Effector memory CD8-positive, alpha-beta T cell (primary cell): ENCODE measurements at regions not wholly inside any gene's neighbourhood (a gene's known extent, or its start where the extent isn't known, plus 50 kb on each side); places are given as distances from the start of the nearest gene placed in this dataset.

Source experiments
- ATAC-seq: fragments of 150-1000 bp; cut with Tn5 transposase; replicated peaks from 2 replicates; pipeline ENCODE4 v1.10.0; 2021; ENCODE audit warnings: mild to moderate bottlenecking, moderate library complexity
- DNase-seq, 3 experiments: peaks; one replicate each; pipeline ENCODE4 v3.0.0; 2021
- H3K27ac Mint-ChIP-seq, 2 donors: one replicate each; pipeline ENCODE4 v1.8.0; 2022; ENCODE audit warnings: mild to moderate bottlenecking in 2 of 2, mixed read lengths in 2 of 2, moderate library complexity in 2 of 2
- H3K27me3 Mint-ChIP-seq, 2 donors: one replicate each; pipeline ENCODE4 v1.8.0; 2022; ENCODE audit warnings: mixed read lengths in 2 of 2
- H3K36me3 Mint-ChIP-seq: one replicate; pipeline ENCODE4 v1.8.0; 2022; ENCODE audit warnings: mild to moderate bottlenecking, moderate library complexity, mixed read lengths; ENCODE audit not compliant: insufficient read depth
- H3K4me1 Mint-ChIP-seq, 2 donors: one replicate each; pipeline ENCODE4 v1.8.0; 2022; ENCODE audit warnings: low read depth in 2 of 2, mixed read lengths in 2 of 2
- H3K4me3 Mint-ChIP-seq, 2 donors: one replicate each; pipeline ENCODE4 v1.8.0; 2022; ENCODE audit warnings: mild to moderate bottlenecking in 2 of 2, mixed read lengths in 2 of 2, moderate library complexity in 2 of 2
- H3K9me3 Mint-ChIP-seq, 2 donors: one replicate each; pipeline ENCODE4 v1.8.0; 2022; ENCODE audit warnings: mixed read lengths in 2 of 2

DNA sequence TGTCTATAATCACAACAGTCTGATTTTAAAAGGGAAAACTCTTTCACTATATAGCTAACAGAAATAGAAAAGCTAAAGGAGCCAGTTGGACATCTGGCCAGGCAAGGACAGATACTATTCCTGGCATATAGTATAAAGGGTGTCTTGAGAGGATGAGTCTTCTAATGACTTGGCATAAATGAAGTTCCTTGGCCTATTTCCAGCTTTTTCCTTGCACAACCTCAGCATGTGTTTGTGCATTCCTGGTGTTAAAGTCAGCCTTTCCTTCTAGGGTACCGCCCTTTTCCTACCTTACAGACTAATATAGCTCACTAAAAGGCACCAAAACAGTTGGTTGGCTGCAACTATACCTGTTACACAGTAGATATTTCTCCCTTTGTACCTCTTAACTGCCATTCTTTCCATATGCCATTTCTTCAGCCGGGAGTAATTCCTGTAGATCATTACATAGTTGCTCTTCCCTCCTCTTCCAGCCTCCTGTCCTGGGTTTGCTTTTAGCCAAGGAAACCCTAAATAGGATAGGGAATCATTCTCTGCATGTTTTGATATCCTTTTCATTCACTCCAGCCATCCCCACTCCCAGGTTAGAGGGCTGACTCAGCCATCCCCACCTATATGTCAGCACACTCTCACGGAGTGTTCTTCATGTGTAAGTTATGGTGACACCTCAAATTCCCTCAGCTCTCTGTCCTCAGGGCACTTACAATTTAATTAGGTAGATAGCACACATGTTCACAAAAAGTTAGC is 102.1 kb upstream of the MDFIC start:
- Mint-ChIP-seq H3K4me1 (no peaks in the 10 kb centered on the region), H3K36me3 (no peaks in the 10 kb centered on the region), H3K9me3 (no peaks in the 10 kb centered on the region), H3K27ac (no peak overlapping the region), H3K4me3 (no peak overlapping the region), H3K27me3 (peaks cover 9 to 10% of the 10 kb centered on the region in 2 donors)
- DNase-seq (no peak), ATAC-seq (no peak)

DNA sequence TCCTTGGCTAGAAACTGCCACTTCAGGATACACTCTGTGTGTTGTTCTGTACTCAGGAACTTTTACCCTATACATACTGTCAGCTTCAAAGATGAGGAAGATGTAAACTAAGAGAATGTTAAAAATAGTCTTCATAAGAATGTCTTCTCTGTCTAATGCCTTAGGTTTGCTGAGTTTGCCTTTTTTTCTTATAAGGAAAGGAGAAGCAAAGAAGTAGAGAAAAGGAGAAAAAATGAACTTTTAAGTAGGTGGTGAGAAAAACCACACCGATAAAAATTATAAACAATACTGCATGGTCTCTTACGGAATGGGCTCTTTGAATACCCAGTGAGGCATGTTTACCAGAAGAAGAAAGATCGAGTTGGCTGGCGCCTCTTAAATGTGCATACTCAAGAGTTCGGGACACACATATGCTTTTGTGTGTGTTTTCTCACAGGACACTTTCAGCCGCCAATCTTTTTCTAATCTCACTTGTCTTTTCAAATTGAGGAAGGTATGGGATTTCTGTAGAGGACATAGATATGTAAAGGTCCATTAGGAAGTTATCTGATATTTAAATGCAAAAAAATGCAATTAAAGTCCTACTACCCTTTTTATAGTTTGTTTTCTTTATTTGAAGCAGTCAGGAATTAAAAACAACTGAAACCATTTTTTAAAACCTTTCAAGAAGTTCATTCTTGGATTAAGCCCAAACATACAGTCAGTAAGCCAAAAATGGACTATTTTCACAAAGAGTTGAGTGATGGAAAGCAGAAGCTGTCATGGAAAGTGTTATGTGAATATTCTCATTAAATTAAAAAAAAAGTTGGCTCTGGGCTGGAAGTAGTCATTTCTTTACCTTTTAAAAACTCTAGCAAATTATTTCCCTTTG is 100.6 kb upstream of the MDFIC start:
- no peaks in the 10 kb centered on the region for H3K36me3 Mint-ChIP-seq
- H3K27ac Mint-ChIP-seq, result no peak overlapping the region
- H3K4me1 Mint-ChIP-seq, result peaks cover 0 to 4% of the 10 kb centered on the region in 2 donors
- DNase-seq (no peak), ATAC-seq (no peak)
- H3K27me3 Mint-ChIP-seq, result peaks cover 10 to 14% of the 10 kb centered on the region in 2 donors
- H3K4me3 Mint-ChIP-seq, result no peak overlapping the region
- H3K9me3 Mint-ChIP-seq, result peaks cover 2 to 7% of the 10 kb centered on the region in 2 donors

DNA sequence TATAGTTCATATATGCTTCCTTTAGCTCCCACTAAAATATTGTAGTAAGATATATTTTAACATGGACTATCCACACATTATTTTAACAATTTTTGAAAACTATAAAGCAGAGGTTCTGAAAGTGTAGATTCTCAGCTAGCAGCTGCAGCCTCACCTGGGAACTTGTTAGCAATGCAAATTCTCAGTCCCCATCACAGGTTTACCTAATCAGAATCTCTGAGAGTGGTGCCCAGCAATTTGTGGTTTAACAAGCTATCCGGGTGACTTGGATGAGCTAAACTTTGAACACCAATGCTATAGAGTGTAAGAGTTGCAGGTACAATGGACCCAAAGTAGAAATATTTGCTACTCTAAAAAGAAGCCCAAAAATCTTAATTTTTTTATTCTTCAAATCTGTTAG is 99.8 kb upstream of the MDFIC start:
- Mint-ChIP-seq H3K27ac (no peak overlapping the region), H3K27me3 (peaks cover 10 to 14% of the 10 kb centered on the region in 2 donors), H3K36me3 (no peaks in the 10 kb centered on the region), H3K4me3 (no peak overlapping the region), H3K9me3 (peaks cover 2 to 7% of the 10 kb centered on the region in 2 donors), H3K4me1 (peaks cover 0 to 4% of the 10 kb centered on the region in 2 donors)
- DNase-seq, result no peak
- ATAC-seq, result no peak

DNA sequence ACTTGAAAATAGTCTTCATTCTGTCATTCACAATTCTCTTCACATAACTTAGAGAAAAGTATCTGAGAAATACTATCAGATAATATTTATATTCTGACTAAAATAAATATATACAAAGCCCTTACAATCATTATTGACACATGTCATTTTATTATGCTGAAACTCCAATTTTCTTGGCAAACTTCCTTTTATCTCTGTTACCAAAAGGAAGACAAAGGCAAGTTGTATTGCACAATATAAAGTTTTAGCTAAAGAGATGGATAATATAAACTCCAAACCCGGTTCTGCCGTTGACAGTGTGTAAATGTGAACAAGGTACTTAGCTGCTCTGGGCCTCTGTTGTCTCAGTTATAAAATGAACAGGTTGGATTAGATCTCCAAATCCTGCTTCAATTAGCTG is 99.0 kb upstream of the MDFIC start:
- ATAC-seq (no peak), DNase-seq (no peak)
- Mint-ChIP-seq H3K36me3 (no peaks in the 10 kb centered on the region), H3K4me1 (peaks cover 0 to 4% of the 10 kb centered on the region in 2 donors), H3K9me3 (peaks cover 2 to 7% of the 10 kb centered on the region in 2 donors), H3K27ac (no peak overlapping the region), H3K4me3 (no peak overlapping the region), H3K27me3 (peaks cover 10 to 14% of the 10 kb centered on the region in 2 donors)

DNA sequence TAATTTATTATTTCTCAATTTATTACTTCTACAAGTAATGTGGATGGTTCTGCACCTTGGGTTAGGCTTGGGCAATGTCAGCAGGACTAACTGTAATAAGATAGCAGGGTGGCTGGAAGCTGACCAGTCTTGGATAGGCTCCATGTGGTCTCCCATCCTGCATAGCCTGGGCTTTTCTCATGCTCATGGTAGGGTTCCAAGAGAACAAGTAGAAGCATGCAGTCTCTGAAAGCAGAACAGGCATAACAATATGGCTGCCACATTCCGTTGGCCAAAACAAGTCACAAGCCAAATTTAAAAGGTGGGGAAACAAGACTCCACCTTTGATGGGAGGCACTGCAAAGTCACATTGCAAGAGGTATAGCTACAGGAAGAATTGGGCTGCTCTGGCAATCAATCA is 98.6 kb upstream of the MDFIC start:
- no peak overlapping the region for H3K4me3 Mint-ChIP-seq
- ATAC-seq, result no peak
- no peak for DNase-seq
- peaks cover 0 to 4% of the 10 kb centered on the region in 2 donors for H3K4me1 Mint-ChIP-seq
- no peaks in the 10 kb centered on the region for H3K36me3 Mint-ChIP-seq
- H3K27ac Mint-ChIP-seq, result no peak overlapping the region
- peaks cover 2 to 7% of the 10 kb centered on the region in 2 donors for H3K9me3 Mint-ChIP-seq
- H3K27me3 Mint-ChIP-seq, result peaks cover 10 to 14% of the 10 kb centered on the region in 2 donors

DNA sequence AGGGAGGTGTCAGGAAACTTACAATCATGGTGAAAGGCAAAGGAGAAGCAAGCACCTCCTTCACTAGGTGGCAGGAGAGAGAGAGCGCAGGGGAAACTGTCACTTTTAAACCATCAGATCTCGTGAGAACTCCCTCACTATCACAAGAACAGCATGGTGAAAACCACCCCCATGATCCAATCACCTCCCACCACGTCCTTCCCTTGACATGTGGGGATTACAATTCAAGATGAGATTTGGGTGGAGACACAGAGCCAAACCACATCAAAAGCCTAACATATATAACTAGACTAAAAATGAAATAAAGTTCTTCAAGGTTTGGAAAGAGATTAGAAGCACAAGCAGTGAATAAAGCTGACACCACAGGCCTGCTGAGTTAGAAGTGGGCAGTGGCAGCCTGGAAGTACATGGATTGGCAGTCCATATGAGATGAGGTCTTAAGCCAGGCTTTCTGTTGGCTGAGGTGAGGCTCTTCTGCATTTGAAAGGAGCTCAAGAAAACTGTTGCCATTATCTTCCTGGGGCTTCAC is 96.4 kb upstream of the MDFIC start:
- no peak for DNase-seq

DNA sequence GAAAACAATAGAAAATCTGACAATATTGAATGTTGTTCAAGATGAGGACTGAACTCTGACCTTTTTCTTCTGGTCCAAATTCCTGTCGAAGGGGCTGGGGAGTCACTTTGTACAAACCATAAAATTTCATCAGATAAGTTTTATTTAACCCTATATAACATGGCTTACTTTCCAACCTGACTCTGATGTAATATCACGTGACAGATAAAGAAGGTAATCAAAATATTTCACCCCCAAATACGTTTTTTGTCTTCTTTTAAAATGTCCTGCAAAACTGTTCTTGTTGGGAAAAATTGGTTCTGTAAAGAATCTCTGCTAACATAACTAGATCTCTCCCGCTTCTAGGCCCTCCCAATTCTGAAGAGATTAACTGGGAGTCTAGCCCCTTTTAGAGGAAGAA is 90.9 kb upstream of the MDFIC start:
- no peak for DNase-seq
- Mint-ChIP-seq H3K4me3 (no peak overlapping the region), H3K36me3 (no peaks in the 10 kb centered on the region), H3K27me3 (peaks cover 0 to 2% of the 10 kb centered on the region in 2 donors), H3K9me3 (peaks cover under 1 to 3% of the 10 kb centered on the region in 2 donors), H3K4me1 (peaks cover 4 to 6% of the 10 kb centered on the region in 2 donors), H3K27ac (no peak overlapping the region)
- no peak for ATAC-seq

More for the DNA sequence above, 96.4 kb upstream of the MDFIC start:
- H3K27me3 Mint-ChIP-seq, result peaks cover under 1 to 5% of the 10 kb centered on the region in 2 donors
- no peak overlapping the region for H3K4me3 Mint-ChIP-seq
- no peaks in the 10 kb centered on the region for H3K36me3 Mint-ChIP-seq
- H3K27ac Mint-ChIP-seq, result no peak overlapping the region
- ATAC-seq, result no peak
- peaks cover 2 to 7% of the 10 kb centered on the region in 2 donors for H3K9me3 Mint-ChIP-seq
- H3K4me1 Mint-ChIP-seq, result peaks cover 0 to 4% of the 10 kb centered on the region in 2 donors

DNA sequence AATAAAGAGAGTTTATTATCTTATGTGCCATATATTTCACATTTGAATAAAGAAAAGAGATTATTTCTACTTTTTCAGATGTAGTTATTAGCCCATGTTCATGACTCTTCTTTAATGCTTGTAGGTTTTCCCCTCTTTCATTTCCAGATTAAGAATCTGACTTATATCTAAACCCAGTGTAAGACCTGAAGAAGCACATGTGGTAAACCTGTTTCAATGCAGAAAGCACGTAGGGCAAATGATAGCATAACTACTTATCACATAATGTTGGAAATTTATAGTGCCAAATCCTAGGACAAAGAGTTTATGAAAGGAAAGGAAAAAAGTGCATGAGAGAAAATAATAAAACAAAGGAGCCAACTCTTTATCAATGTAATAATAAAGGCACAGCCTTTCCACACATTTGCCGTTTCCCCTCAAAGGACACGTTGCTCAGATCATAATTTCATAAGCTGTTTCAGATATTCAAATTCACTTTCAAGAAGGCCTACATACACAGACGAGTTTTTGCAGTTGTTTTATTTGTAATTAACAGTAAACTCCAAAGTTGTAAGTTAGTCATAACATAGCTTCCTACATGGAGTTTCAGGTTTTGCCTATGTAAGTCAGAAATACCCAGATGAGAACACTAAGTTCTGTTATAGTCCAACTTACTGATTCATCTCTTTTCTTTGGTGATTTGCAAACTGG is 88.8 kb upstream of the MDFIC start:
- Mint-ChIP-seq H3K27ac (no peak overlapping the region), H3K36me3 (no peaks in the 10 kb centered on the region), H3K9me3 (no peaks in the 10 kb centered on the region), H3K27me3 (no peaks in the 10 kb centered on the region), H3K4me1 (peaks cover 4 to 6% of the 10 kb centered on the region in 2 donors), H3K4me3 (no peak overlapping the region)
- ATAC-seq, result no peak
- no peak for DNase-seq

DNA sequence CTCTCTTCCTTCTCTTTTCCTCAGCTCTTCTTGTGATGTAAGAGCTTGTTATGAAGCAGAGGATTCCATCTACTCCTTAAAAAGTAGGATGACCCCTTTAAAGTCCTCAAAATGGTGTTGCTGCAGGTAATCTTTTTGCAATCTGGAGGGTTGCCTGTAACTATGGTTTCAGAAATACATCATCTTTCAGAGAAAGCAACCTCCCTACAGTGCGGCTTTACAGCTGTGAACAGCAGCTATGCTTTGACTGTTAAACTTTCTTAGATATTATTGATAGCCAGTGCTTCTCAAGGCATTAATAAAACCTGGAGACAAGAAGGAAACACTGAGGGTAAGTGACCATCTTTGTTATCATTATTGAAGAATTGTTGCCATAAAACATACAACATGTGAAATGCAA is 86.6 kb upstream of the MDFIC start:
- ATAC-seq (no peak), DNase-seq (no peak)
- Mint-ChIP-seq H3K9me3 (no peaks in the 10 kb centered on the region), H3K27ac (no peak overlapping the region), H3K27me3 (no peaks in the 10 kb centered on the region), H3K36me3 (no peaks in the 10 kb centered on the region), H3K4me1 (peaks cover 4 to 6% of the 10 kb centered on the region in 2 donors), H3K4me3 (no peak overlapping the region)

DNA sequence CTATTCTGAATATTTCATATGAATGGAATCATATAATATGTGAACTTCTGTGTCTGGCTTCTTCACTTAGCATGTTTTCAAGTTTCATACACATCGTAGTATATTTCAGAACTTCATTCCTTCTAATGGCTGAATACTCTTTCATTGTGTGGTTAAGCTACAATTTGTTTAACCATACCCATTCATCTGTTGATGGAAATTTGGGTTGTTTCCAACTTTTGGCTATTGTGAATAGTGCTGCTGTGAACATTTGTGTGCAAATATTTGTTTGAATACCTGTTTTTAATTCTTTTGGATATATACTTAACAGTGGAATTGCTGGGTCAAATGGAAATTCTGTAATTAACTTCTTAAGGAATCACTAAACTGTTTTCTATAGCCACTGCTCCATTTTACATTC is 86.0 kb upstream of the MDFIC start:
- H3K9me3 Mint-ChIP-seq, result no peaks in the 10 kb centered on the region

DNA sequence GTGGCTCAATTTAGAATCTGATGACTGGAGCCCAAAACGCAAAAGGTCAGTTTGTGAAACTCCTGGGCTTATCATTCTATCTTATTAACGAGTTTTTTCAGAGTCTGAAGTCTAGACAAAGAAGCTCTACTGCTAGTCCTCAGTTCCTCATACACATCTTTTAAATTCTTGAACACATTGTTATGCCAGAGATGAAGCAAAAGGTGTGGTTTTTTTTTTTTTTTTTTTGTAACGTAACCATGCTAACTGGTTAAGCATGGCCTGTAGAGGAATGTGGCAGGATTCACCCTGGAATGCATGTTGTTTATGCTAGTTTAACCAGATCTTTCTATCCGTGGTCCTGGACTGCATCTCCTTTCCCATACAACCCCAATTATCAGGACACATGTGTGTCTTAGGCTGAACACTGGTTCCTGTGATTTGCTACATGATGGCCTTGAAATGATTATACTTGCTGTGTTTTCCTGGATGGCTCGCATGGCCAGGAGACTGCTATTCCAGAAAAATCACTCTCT is 79.3 kb upstream of the MDFIC start:
- no peak for ATAC-seq
- H3K4me1 Mint-ChIP-seq, result no peaks in the 10 kb centered on the region
- DNase-seq, result no peak
- no peak overlapping the region for H3K27ac Mint-ChIP-seq
- H3K4me3 Mint-ChIP-seq, result no peak overlapping the region
- H3K9me3 Mint-ChIP-seq, result no peaks in the 10 kb centered on the region
- H3K27me3 Mint-ChIP-seq, result no peaks in the 10 kb centered on the region
- H3K36me3 Mint-ChIP-seq, result no peaks in the 10 kb centered on the region

More for the DNA sequence above, 86.0 kb upstream of the MDFIC start:
- no peaks in the 10 kb centered on the region for H3K36me3 Mint-ChIP-seq
- no peak overlapping the region for H3K4me3 Mint-ChIP-seq
- DNase-seq, result no peak
- H3K27ac Mint-ChIP-seq, result no peak overlapping the region
- peaks cover 4 to 6% of the 10 kb centered on the region in 2 donors for H3K4me1 Mint-ChIP-seq
- no peak for ATAC-seq
- no peaks in the 10 kb centered on the region for H3K27me3 Mint-ChIP-seq

DNA sequence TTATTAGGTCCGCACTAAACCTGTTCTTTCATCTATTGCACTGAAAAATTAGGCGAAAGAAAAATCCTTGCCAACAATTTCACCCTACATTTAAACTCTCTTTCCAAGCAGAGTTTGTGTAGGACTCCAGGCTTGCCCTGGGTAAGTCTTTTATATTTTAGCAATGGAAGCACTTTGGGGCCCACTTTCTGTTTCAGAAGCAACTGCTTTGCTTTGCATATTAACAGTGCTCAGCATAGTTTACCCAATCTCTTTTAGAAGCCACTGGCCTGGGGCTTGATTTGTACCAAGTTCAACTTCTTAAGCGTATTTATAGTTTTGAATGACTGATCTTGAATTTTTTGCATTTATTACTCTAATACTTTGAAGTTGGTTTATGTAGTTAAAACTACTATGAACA is 78.8 kb upstream of the MDFIC start:
- Mint-ChIP-seq H3K27ac (no peak overlapping the region), H3K27me3 (no peaks in the 10 kb centered on the region), H3K4me1 (no peaks in the 10 kb centered on the region), H3K9me3 (no peaks in the 10 kb centered on the region), H3K36me3 (no peaks in the 10 kb centered on the region), H3K4me3 (no peak overlapping the region)
- DNase-seq (no peak), ATAC-seq (no peak)

DNA sequence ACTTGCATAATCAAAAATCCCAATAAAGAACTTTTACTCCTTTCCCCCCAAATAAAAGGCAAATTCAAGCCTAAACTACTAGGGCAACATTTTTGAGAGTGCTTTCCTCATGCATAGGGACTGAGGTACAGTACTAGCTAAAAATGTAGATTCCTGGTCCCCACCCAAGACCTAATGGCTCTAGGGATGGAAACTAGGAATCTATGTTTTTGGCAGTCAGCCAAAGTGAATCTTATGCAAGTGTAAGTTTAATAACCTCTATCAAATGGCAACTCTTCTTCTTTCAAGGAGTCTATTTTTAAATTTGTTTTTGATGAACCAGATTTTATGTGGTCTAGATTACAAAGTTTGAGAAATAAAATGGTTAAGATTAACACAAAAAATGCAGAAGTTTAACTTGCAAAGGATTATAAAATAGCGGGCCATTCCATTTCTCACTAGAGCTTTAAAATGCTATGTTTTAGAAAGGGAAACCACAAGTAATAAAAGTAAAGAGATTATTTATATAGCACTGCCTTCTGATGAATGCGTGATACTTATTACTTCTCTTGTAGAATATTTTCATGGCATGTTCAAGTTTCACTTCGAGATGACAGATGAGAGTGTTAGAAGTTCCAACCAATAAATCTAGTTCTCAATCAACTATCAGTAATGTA is 70.4 kb upstream of the MDFIC start:
- ATAC-seq, result no peak
- Mint-ChIP-seq H3K4me3 (no peak overlapping the region), H3K36me3 (peaks cover 3% of the 10 kb centered on the region), H3K27me3 (no peaks in the 10 kb centered on the region), H3K27ac (no peak overlapping the region), H3K4me1 (no peaks in the 10 kb centered on the region), H3K9me3 (no peaks in the 10 kb centered on the region)
- DNase-seq, result no peak
